ENCODE measurements at regions not wholly inside any gene's neighbourhood (a gene's known extent, or its start where the extent isn't known, plus 50 kb on each side); places are given as distances from the start of the nearest gene placed in this dataset.

DNA sequence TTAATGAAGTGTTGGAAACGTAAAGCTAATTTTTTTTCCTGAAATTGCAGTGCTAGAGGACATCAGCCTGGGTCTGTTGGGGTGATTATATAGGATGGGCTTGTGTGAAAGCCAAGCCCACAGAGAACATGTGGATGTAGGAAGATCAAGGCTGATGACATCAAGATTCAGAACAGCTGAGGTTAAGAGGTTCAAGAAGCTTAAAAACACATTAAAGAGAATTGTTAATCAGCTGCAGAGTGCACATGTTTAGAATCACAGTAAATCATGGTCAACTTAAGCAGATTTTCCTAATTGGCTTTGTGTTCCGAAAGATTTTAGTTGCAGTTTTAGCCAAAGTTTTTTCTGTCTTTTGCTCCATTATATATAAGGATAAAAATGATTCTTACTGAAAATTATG is 87.9 kb upstream of the PRICKLE1 start:
- H3K27ac ChIP-seq (ENCODE audit: low read depth) = no peak overlapping the region
- H3K36me3 ChIP-seq (ENCODE audit: insufficient read depth) = no peaks in the 10 kb centered on the region
- H3K4me3 ChIP-seq (ENCODE audit: low read depth, low read length) = no peak overlapping the region
- no peak for DNase-seq (ENCODE audit: extremely low spot score)
- 81% methylated on average over 2 of the region's 2 CpGs for WGBS
- no peaks in the 10 kb centered on the region for H3K4me1 ChIP-seq (ENCODE audit: insufficient read depth)

DNA sequence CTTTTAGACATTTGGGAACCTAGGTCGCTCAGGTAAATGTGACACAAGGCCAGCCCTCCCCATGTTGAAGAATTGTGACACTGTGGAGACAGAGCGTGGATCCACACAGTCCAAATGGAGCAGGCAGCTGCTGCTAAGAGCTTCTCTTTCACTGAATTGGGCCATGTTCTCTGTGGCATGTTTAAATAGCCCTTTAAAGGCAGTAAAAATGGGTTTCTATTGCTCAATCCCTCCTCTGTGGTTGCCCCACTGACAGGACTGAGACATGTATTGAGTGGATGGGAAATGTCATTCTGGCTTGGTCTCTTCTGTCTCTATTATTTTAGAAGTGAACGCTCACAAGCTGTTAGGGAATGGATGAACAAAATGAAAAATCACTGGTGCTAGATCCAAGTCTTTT is 84.0 kb upstream of the PRICKLE1 start:
- WGBS = 91% methylated on average over 3 of the region's 3 CpGs

DNA sequence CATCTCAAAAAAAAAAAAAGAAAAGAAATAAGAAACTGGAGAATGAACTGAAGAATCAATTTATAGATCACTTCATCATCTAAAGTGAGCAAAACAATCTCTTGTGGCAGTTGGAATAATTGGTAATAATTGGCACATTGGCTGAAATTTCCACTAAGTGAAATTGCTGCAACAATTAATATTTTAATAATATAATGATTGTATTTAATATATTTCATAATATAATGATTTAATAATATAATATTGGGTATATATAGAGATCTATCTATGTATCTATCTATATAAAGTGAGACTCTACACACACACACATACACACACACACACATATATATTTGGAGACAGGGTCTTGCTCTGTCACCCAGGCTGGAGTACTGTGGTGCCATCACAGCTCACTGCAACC is 81.2 kb upstream of the PRICKLE1 start:
- Histone ChIP-seq H3K36me3 (ENCODE audit: insufficient read depth) (no peaks in the 10 kb centered on the region), H3K4me1 (ENCODE audit: insufficient read depth) (no peaks in the 10 kb centered on the region), H3K4me3 (ENCODE audit: low read depth, low read length) (no peak overlapping the region), H3K27ac (ENCODE audit: low read depth) (no peak overlapping the region)
- no peak for DNase-seq (ENCODE audit: extremely low spot score)

More for the DNA sequence above, 84.0 kb upstream of the PRICKLE1 start:
- H3K36me3 ChIP-seq (ENCODE audit: insufficient read depth) = no peaks in the 10 kb centered on the region
- DNase-seq (ENCODE audit: extremely low spot score) = no peak
- no peak overlapping the region for H3K4me3 ChIP-seq (ENCODE audit: low read depth, low read length)
- H3K27ac ChIP-seq (ENCODE audit: low read depth) = no peak overlapping the region
- no peaks in the 10 kb centered on the region for H3K4me1 ChIP-seq (ENCODE audit: insufficient read depth)

DNA sequence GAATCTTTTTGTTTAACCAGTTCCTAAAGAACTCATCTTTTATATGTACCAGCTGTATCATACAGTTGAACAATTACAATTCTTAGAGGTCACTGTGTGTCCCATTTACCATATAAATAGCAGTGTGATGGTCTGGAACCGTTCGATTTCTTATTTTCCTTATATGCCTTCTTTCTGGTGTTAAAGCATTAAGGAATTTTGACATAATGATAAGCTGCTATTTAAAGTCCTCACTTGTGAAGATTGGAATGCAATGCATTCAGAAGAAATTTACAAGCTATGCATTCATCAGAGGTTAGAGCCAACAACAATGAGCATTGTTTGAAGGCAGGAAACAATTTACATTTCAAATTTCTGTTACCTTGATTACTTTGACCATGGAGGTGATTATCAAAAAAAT is 80.0 kb upstream of the PRICKLE1 start:
- WGBS = 8% methylated on average over 2 of the region's 2 CpGs
- H3K4me1 ChIP-seq (ENCODE audit: insufficient read depth) = no peaks in the 10 kb centered on the region
- H3K27ac ChIP-seq (ENCODE audit: low read depth) = no peak overlapping the region
- no peak for DNase-seq (ENCODE audit: extremely low spot score)
- no peaks in the 10 kb centered on the region for H3K36me3 ChIP-seq (ENCODE audit: insufficient read depth)
- H3K4me3 ChIP-seq (ENCODE audit: low read depth, low read length) = no peak overlapping the region

DNA sequence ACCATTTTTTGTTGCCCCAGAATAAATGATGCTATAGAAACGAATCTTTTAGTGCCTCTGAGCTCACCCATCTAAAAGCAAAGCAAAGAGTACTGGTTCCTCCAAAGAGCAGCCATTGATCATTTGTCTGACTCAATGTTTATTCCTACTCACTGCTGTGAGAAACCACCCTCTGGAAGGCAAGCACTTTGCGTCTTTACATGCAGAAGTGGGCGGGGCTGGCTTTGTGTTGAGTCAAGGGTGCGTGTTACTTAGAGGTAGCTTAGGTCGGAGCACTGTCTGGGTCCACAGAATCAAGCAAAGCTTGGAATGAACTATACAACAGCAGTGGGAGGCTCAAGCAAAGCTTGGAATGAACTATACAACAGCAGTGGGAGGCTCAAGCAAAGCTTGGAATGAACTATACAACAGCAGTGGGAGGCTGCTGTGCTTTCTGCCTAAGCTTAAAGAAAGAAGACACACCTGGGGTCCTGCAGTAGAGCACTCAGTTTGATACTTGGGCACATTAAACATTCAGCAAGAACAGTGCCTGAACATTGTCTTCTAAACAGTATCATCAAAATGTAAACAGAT is 77.2 kb upstream of the PRICKLE1 start:
- DNase-seq (ENCODE audit: extremely low spot score) = no peak

DNA sequence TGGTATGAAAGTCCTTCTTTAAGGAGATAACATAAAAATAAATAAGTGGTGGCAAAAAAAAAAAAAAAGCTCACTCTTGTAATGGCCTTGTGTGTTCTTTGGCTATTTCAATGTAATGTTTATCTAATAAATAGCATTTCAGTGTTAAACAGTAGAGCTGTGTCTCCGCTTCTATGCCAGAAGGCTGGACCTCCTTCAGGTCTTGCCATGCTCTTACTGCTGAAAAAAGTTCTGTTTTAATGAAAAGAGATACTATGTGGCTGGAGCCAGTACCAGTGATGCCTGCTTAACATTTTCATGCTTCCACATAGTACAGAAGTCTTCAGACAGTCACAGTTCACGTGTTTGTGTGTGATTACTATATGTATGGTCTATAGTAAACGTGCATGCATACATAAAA is 74.1 kb upstream of the PRICKLE1 start:
- Histone ChIP-seq H3K4me1 (ENCODE audit: insufficient read depth) (no peaks in the 10 kb centered on the region), H3K27ac (ENCODE audit: low read depth) (no peak overlapping the region), H3K4me3 (ENCODE audit: low read depth, low read length) (no peak overlapping the region), H3K36me3 (ENCODE audit: insufficient read depth) (no peaks in the 10 kb centered on the region)
- no peak for DNase-seq (ENCODE audit: extremely low spot score)
- WGBS = 89% methylated on average over 3 of the region's 3 CpGs

More for the DNA sequence above, 77.2 kb upstream of the PRICKLE1 start:
- WGBS = 81% methylated on average over 5 of the region's 5 CpGs
- no peak overlapping the region for H3K4me3 ChIP-seq (ENCODE audit: low read depth, low read length)
- H3K27ac ChIP-seq (ENCODE audit: low read depth) = no peak overlapping the region
- no peaks in the 10 kb centered on the region for H3K36me3 ChIP-seq (ENCODE audit: insufficient read depth)
- H3K4me1 ChIP-seq (ENCODE audit: insufficient read depth) = no peaks in the 10 kb centered on the region

DNA sequence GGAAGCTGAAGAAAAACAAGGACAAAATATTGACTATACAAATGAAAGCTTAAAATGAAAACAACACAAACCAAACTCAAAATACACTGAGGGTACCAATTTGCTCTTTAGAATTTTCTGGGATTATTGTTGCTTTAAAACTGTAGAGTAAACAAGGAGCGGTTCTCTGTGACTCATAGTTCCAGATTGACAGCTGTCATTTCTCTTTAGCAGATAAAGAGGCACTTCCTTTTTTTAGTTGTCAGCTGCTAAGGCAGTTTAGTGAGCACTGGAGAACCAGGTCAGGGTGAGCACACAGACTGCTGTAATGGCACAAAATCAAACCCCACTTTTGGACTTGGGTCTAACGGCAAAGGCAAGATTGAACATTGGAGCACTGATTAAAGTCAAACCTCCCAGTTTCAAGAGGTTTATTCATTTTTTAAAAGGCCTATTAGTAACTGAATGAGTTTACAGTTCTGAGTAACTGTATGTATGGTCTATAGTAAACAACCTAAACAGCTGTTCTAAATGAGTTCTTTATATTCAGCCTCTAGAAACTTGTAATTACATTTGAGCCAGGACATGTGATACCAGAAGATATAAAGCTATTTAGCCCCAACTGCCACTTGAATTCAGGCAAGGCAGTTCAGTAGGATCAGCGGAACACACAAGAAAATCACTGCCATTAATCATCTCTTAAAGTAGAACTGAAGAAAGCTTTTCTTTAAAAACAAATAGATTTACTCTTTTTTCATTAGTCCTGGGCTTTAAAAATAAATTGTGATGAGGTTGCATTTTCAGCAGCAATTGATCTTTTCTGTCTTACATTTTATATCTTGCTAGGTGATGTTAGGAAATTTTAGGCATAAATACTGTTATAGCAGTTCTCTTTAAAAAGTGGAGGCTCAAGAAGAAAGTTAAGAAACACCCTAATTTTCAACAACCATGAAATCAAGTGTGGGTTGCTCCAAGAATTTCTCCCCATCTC is 71.7 kb upstream of the PRICKLE1 start:
- no peaks in the 10 kb centered on the region for H3K36me3 ChIP-seq (ENCODE audit: insufficient read depth)
- H3K4me3 ChIP-seq (ENCODE audit: low read depth, low read length) = no peak overlapping the region
- no peak for DNase-seq (ENCODE audit: extremely low spot score)
- H3K4me1 ChIP-seq (ENCODE audit: insufficient read depth) = no peaks in the 10 kb centered on the region
- H3K27ac ChIP-seq (ENCODE audit: low read depth) = no peak overlapping the region
- WGBS = 58% methylated on average over 3 of the region's 3 CpGs

DNA sequence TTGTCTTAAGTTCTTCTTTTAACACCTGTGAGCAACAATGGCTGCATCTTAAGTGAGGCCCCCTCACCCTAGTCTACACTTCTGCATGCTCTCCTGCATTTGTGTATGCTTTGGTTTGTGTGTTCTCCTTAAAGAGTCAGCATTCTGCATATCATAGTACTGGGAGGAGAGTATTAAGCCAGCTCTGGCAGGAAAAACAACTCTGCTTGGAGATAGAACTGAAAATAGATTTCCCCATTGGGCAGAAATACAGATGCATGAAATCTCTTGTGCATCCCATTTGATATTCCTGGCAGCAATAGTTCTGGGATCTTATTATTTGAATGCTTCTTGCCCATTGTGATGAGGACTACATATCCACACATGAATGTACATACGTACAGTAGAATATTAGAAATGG is 70.6 kb upstream of the PRICKLE1 start:
- Histone ChIP-seq H3K36me3 (ENCODE audit: insufficient read depth) (no peaks in the 10 kb centered on the region), H3K27ac (ENCODE audit: low read depth) (no peak overlapping the region), H3K4me3 (ENCODE audit: low read depth, low read length) (no peak overlapping the region), H3K4me1 (ENCODE audit: insufficient read depth) (no peaks in the 10 kb centered on the region)
- DNase-seq (ENCODE audit: extremely low spot score) = no peak
- WGBS = 65% methylated on average over 1 of the region's 1 CpG

DNA sequence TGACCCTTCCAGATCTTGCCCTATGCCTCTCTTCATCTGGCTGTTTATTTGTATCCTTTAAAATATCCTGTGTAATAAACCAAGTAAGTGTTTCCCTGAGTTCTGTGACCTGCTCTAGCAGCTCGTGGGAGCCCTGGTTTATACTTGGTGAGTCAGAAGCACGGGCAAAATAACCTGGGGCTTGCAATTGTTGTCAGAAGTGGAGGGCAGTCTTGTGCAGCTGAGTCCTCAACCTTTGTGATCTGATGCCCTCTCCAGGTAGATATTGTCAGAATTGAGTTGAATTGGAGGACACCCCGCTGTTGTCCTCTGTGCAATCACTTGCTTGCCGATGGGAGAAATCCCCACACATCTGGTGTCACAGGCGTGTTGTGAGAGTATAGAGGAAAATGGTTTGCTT is 62.5 kb upstream of the PRICKLE1 start:
- Histone ChIP-seq H3K27ac (ENCODE audit: low read depth) (no peak overlapping the region), H3K4me1 (ENCODE audit: insufficient read depth) (no peaks in the 10 kb centered on the region), H3K36me3 (ENCODE audit: insufficient read depth) (no peaks in the 10 kb centered on the region), H3K4me3 (ENCODE audit: low read depth, low read length) (no peak overlapping the region)
- DNase-seq (ENCODE audit: extremely low spot score) = no peak
- 81% methylated on average over 5 of the region's 5 CpGs for WGBS

DNA sequence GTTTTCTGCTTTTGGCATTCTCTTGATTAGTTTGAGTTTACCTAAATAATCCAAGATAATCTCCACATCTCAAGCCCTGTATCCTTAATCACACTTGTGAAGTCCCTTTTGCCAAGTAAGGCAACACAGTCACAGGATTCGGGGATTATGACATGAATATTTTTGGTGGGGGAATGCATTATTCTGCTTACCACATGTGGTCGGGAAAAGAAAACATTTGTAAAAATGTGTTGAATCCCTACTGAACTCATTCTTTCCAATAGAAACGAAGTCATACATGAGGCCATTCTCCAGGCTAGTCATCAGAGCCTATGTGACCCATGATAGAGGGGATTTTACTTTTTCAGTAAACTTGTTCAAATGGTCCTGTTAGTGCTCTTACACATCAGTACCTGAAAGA is 58.5 kb upstream of the PRICKLE1 start:
- no peak overlapping the region for H3K4me3 ChIP-seq (ENCODE audit: low read depth, low read length)
- no peak for DNase-seq (ENCODE audit: extremely low spot score)
- H3K4me1 ChIP-seq (ENCODE audit: insufficient read depth) = no peaks in the 10 kb centered on the region
- 92% methylated on average over 3 of the region's 3 CpGs for WGBS
- H3K27ac ChIP-seq (ENCODE audit: low read depth) = no peak overlapping the region
- no peaks in the 10 kb centered on the region for H3K36me3 ChIP-seq (ENCODE audit: insufficient read depth)

DNA sequence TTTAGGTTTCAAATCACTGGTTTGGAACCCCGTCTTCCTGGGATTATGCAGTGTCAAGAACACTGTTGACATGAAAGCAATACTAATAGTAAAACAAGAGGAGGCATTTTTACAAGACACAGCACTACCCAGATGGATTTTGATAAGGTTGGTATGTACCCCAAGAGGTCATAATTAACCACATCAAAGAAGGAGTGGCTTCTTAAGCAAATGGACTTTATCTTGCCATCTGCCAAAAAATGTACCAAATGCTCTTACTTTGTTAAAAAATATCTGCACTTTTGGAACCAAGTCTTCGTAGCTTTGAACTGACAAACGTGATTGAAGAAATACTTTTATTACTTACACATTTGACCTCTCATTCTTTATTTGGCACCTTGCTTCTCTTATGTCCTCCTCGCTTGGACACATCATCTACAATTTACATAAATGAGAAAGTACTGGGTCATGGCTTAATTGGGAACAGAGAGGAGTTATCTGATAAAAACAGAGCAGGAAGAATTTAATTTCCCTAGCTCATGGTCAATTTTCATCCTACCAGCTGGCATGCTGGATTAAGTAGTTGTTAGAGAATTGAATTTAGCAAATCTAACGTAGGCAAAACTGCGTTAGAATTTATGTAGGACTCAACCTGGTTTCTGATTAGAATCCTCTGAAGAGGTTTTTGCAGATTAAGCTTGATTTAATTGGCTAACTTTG is 54.5 kb upstream of the PRICKLE1 start:
- no peaks in the 10 kb centered on the region for H3K36me3 ChIP-seq (ENCODE audit: insufficient read depth)
- WGBS = 70% methylated on average over 6 of the region's 6 CpGs
- DNase-seq (ENCODE audit: extremely low spot score) = no peak
- H3K4me3 ChIP-seq (ENCODE audit: low read depth, low read length) = no peak overlapping the region
- no peak overlapping the region for H3K27ac ChIP-seq (ENCODE audit: low read depth)
- H3K4me1 ChIP-seq (ENCODE audit: insufficient read depth) = no peaks in the 10 kb centered on the region

DNA sequence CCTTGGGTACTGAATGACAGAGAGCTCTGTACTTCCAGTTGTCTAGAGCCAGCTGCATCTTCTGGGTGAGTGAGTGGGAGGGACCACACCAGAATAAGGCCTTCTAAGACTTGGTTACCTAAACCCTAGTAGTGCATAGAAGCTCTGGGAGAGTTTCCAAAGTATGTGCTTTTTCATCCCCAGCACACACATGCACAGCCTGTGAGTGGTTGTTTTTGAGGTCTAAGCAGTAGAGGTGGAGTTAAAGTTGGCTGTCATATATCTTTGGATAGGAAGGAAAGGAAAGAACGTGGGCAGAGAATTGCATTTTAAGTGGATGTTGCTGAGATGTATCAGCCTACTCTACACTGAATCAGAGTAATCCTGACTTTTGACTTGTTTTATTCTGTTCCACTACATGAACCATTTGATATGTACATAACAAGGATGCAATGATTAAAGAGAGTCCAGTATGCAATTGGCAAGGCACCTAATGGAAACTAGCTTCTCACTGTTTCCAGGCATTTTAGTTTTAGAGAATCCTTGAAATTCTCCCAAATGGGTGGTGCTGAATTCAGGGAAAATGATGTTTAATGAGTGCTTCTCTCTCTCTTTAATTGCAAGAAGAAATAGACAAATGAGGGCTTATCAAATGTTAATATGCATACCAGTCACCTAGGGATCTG is 51.8 kb upstream of the PRICKLE1 start:
- Histone ChIP-seq H3K4me1 (ENCODE audit: insufficient read depth) (no peaks in the 10 kb centered on the region), H3K4me3 (ENCODE audit: low read depth, low read length) (no peak overlapping the region), H3K27ac (ENCODE audit: low read depth) (no peak overlapping the region), H3K36me3 (ENCODE audit: insufficient read depth) (no peaks in the 10 kb centered on the region)
- no peak for DNase-seq (ENCODE audit: extremely low spot score)
- WGBS = 59% methylated on average over 1 of the region's 1 CpG

DNA sequence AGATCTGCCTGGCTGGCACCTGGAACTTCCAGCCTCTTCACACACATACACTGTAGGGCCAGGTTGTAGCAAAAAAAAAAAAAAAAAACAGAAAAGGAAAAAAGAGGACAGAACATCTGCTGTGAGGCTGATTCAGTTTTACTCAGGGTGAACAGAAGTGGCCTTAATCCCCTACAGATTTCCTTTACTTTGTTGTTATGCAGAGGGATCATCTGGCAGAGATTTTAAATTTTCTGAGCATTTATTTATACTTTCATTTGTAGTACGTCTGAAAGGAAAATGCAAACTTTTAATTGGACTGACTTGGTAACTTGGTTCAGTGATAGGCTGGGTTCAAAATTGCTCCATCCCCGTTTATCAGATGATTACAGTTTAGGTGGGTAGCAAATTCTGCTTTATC is 50.8 kb upstream of the PRICKLE1 start:
- H3K4me1 ChIP-seq (ENCODE audit: insufficient read depth) = no peaks in the 10 kb centered on the region
- no peak overlapping the region for H3K27ac ChIP-seq (ENCODE audit: low read depth)
- no peak overlapping the region for H3K4me3 ChIP-seq (ENCODE audit: low read depth, low read length)
- 62% methylated on average over 2 of the region's 2 CpGs for WGBS
- no peak for DNase-seq (ENCODE audit: extremely low spot score)
- H3K36me3 ChIP-seq (ENCODE audit: insufficient read depth) = no peaks in the 10 kb centered on the region
